Mesothelial cell of epicardium (in vitro differentiated cells): ENCODE measurements at regions not wholly inside any gene's neighbourhood (a gene's known extent, or its start where the extent isn't known, plus 50 kb on each side); places are given as distances from the start of the nearest gene placed in this dataset.

Experiments
- DNase-seq, 2 experiments: peaks; one replicate each; pipeline ENCODE4 v3.0.0; 2021; ENCODE audit warnings: low spot score in 2 of 2; ENCODE audit not compliant: unreplicated experiment in 2 of 2
- H3K27ac Mint-ChIP-seq: 2 replicates; pipeline ENCODE4 v1.8.0; 2021; ENCODE audit warnings: mixed read lengths
- H3K27me3 Mint-ChIP-seq: 2 replicates; pipeline ENCODE4 v1.8.0; 2021; ENCODE audit warnings: low read depth, mixed read lengths
- H3K36me3 Mint-ChIP-seq: 2 replicates; pipeline ENCODE4 v1.8.0; 2021; ENCODE audit warnings: mixed read lengths
- H3K4me1 Mint-ChIP-seq: 2 replicates; pipeline ENCODE4 v1.8.0; 2021; ENCODE audit warnings: mixed read lengths
- H3K4me3 Mint-ChIP-seq: 2 replicates; pipeline ENCODE4 v1.8.0; 2021; ENCODE audit warnings: mild to moderate bottlenecking, moderate library complexity, mixed read lengths
- H3K9me3 Mint-ChIP-seq: 2 replicates; pipeline ENCODE4 v1.8.0; 2021; ENCODE audit warnings: mixed read lengths
- CTCF ChIP-seq: fragments of 200-600 bp; sonication (generic); IDR thresholded peaks from one replicate; pipeline ENCODE4 v1.5.0; 2021; ENCODE audit warnings: antibody characterized with exemption; ENCODE audit not compliant: unreplicated experiment

- Mint-ChIP-seq H3K27ac (no peak overlapping the region), H3K4me1 (no peaks in the 10 kb centered on the region), H3K9me3 (peaks cover 9% of the 10 kb centered on the region), H3K36me3 (peaks cover 2% of the 10 kb centered on the region), H3K4me3 (no peak overlapping the region), H3K27me3 (no peaks in the 10 kb centered on the region)
- no peak for DNase-seq
- TF ChIP-seq CTCF, result no peak
Observed at GRCh38 chr5:104815212-104815611, 1252.6 kb upstream of the NUDT12 start.

- H3K27me3 Mint-ChIP-seq, result no peaks in the 10 kb centered on the region
- H3K4me1 Mint-ChIP-seq, result no peaks in the 10 kb centered on the region
- no peak for DNase-seq
- no peak overlapping the region for H3K4me3 Mint-ChIP-seq
- no peaks in the 10 kb centered on the region for H3K36me3 Mint-ChIP-seq
- peaks cover 17% of the 10 kb centered on the region for H3K9me3 Mint-ChIP-seq
- no peak for TF ChIP-seq CTCF
- no peak overlapping the region for H3K27ac Mint-ChIP-seq
Observed at GRCh38 chr5:104800440-104801048, 1238.0 kb upstream of the NUDT12 start.

DNA sequence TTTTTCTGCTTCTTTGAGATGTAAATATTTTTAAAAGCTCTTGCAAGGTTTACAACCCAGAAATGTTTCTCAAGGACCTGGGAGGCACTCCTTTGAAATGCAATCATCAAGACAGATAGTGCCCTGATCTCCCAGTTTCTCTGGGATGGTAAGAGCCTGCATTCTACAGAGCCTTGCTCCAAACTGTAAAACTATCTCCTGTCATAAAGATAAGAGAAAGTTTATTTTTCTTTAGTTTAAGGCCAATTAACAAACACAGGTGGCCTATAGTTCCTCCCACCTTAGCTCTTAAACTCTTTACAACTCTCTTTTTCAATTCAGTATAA is 1231.1 kb upstream of the NUDT12 start:
- Mint-ChIP-seq H3K4me1 (peaks cover 7% of the 10 kb centered on the region), H3K9me3 (peaks cover 15% of the 10 kb centered on the region), H3K27ac (no peak overlapping the region), H3K36me3 (peaks cover 2% of the 10 kb centered on the region), H3K4me3 (no peak overlapping the region), H3K27me3 (no peaks in the 10 kb centered on the region)
- TF ChIP-seq CTCF, result no peak
- DNase-seq, result no peak

GRCh38 chr5:104793031-104793754 is 1230.6 kb upstream of the NUDT12 start:
- Mint-ChIP-seq H3K27me3 (no peaks in the 10 kb centered on the region), H3K36me3 (peaks cover 2% of the 10 kb centered on the region), H3K27ac (no peak overlapping the region), H3K9me3 (peaks cover 15% of the 10 kb centered on the region), H3K4me1 (peaks cover 7% of the 10 kb centered on the region), H3K4me3 (no peak overlapping the region)
- no peak for TF ChIP-seq CTCF
- DNase-seq, result no peak

DNA sequence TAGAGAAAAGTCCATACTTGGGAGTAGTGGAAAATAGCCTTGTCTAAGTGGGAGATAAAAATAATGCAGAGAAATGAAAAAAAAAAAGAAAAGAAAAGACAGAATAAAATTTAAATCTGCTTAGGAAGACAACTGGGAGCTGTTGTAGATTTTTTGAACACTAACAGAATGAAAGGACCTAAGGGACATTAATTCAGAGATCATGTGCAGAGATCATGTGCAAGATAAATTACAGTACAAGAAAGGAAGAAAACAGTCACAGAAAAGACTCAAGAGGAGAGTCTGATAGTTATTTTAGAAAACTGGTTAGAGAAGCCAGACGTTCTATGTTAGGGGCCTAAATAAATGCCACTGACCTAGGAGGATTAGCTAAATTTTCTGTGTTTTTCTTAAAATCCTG is 1226.8 kb upstream of the NUDT12 start:
- TF ChIP-seq CTCF, result no peak
- H3K9me3 Mint-ChIP-seq, result peaks cover 28% of the 10 kb centered on the region
- H3K4me1 Mint-ChIP-seq, result peaks cover 7% of the 10 kb centered on the region
- peaks cover 6% of the 10 kb centered on the region for H3K36me3 Mint-ChIP-seq
- H3K4me3 Mint-ChIP-seq, result no peak overlapping the region
- no peak for DNase-seq
- no peaks in the 10 kb centered on the region for H3K27me3 Mint-ChIP-seq
- H3K27ac Mint-ChIP-seq, result no peak overlapping the region

DNA sequence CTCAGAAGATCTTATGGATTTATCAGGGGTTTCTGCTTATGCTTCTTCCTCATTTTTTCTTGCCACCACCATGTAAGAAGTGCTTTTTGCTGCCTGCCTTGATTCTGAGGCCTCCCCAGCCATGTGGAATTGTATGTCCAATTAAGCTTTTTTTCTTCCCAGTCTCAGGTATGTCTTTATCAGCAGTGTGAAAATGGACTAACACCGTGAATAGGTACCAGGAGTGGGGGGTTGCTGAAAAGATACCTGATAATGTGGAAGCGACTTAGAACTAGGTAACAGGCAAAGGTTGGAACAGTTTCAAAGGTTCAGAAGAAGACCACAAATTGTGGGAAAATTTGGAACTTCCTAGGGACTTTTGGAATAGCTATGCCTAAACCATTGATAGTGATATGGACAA is 1222.5 kb upstream of the NUDT12 start:
- H3K4me1 Mint-ChIP-seq, result peaks cover 5% of the 10 kb centered on the region
- TF ChIP-seq CTCF, result no peak
- H3K36me3 Mint-ChIP-seq, result peaks cover 6% of the 10 kb centered on the region
- no peak for DNase-seq
- H3K27ac Mint-ChIP-seq, result no peak overlapping the region
- no peaks in the 10 kb centered on the region for H3K27me3 Mint-ChIP-seq
- no peak overlapping the region for H3K4me3 Mint-ChIP-seq
- peaks cover 30% of the 10 kb centered on the region for H3K9me3 Mint-ChIP-seq
